OCI-LY1 (cell line): ENCODE measurements at regions not wholly inside any gene's neighbourhood (a gene's known extent, or its start where the extent isn't known, plus 50 kb on each side); places are given as distances from the start of the nearest gene placed in this dataset.

ENCODE experiments used
- H2AFZ ChIP-seq: fragments of 200-600 bp; sonication (generic), shearing (Covaris generic); 2 replicates; pipeline ENCODE4 v1.6.0; 2014; ENCODE audit warnings: antibody characterized with exemption, mild to moderate bottlenecking, low read length
- H3F3A ChIP-seq: fragments of 200-600 bp; sonication (generic), shearing (Covaris generic); 2 replicates; pipeline ENCODE4 v1.6.0; 2014; ENCODE audit warnings: mild to moderate bottlenecking, antibody characterized with exemption, low read length, moderate library complexity; ENCODE audit not compliant: insufficient read depth
- H3K27ac ChIP-seq: fragments of 200-600 bp; sonication (generic); 2 replicates; pipeline ENCODE4 v1.5.1; 2014; ENCODE audit warnings: low read length, mixed run types, mild to moderate bottlenecking, low read depth; ENCODE audit not compliant: poor library complexity, severe bottlenecking
- H3K27me3 ChIP-seq: fragments of 200-600 bp; sonication (generic); 2 replicates; pipeline ENCODE4 v1.6.0; 2014; ENCODE audit warnings: antibody characterized with exemption, mild to moderate bottlenecking, low read length, moderate library complexity; ENCODE audit not compliant: insufficient read depth
- H3K36me3 ChIP-seq: fragments of 200-600 bp; sonication (generic); 2 replicates; pipeline ENCODE4 v1.6.1; 2014; ENCODE audit warnings: mild to moderate bottlenecking, antibody characterized with exemption, low read length, moderate library complexity, mixed read lengths; ENCODE audit not compliant: insufficient read depth
- H3K4me1 ChIP-seq: fragments of 200-600 bp; sonication (generic); 2 replicates; pipeline ENCODE4 v1.5.1; 2014; ENCODE audit warnings: mild to moderate bottlenecking, low read length, moderate library complexity; ENCODE audit not compliant: insufficient read depth, severe bottlenecking
- H3K4me2 ChIP-seq: fragments of 200-600 bp; sonication (generic), shearing (Covaris generic); 2 replicates; pipeline ENCODE4 v1.6.1; 2014; ENCODE audit warnings: low read length
- H3K4me3 ChIP-seq: fragments of 200-600 bp; sonication (generic); 2 replicates; pipeline ENCODE4 v1.5.1; 2014; ENCODE audit warnings: low read length, low read depth, mild to moderate bottlenecking, mixed read lengths; ENCODE audit not compliant: poor library complexity, severe bottlenecking
- H3K79me2 ChIP-seq: fragments of 200-600 bp; shearing (Covaris generic); 2 replicates; pipeline ENCODE4 v1.6.1; 2016; ENCODE audit warnings: mixed run types, low read length, mixed read lengths; ENCODE audit not compliant: insufficient read depth
- H3K9ac ChIP-seq: fragments of 200-600 bp; sonication (generic), shearing (Covaris generic); 2 replicates; pipeline ENCODE4 v1.6.1; 2014; ENCODE audit warnings: mild to moderate bottlenecking, low read length, mixed read lengths
- H3K9me2 ChIP-seq: fragments of 200-600 bp; sonication (generic), shearing (Covaris generic); 2 replicates; pipeline ENCODE4 v1.6.1; 2014; ENCODE audit warnings: low read depth, mild to moderate bottlenecking, low read length, mixed read lengths
- H3K9me3 ChIP-seq: fragments of 200-600 bp; shearing (Covaris generic); 2 replicates; pipeline ENCODE4 v1.6.1; 2014; ENCODE audit warnings: low read length, mixed read lengths
- H4K20me1 ChIP-seq: fragments of 200-600 bp; sonication (generic), shearing (Covaris generic); 2 replicates; pipeline ENCODE4 v1.6.0; 2016; ENCODE audit warnings: mild to moderate bottlenecking, low read length; ENCODE audit not compliant: insufficient read depth
- CTCF ChIP-seq: fragments of 200-600 bp; sonication (generic), shearing (Covaris generic); IDR thresholded peaks from 2 replicates; pipeline ENCODE4 v1.5.1; 2017; ENCODE audit warnings: mild to moderate bottlenecking, antibody characterized with exemption, low read length, moderate library complexity, mixed read lengths
- EZH2 ChIP-seq: fragments of 200-600 bp; sonication (generic), shearing (Covaris generic); IDR thresholded peaks from 2 replicates; pipeline ENCODE4 v1.8.0; 2017; ENCODE audit warnings: borderline replicate concordance, mixed run types, mild to moderate bottlenecking, antibody characterized with exemption, low read length, moderate library complexity, mixed read lengths

DNA sequence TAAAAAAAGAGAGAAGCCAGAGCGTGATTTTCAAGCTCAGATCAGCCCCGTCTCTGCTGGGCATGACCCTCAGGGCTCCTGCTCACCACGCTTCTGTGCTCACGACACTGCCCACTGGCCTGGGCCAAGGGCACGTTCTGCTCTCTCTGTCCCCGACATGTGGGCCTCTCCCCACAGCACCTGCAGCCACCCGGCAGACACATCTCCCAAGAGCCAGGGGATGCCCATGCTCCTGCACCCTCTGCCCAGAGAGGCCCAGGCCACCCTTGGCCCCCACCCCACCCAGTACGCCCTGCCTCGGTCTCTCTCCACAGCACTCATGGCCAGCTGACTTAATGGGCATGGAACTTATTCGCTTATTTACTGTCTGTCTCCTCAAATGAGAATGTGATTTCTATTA lies 175.4 kb upstream of the RNF32 start:
- Histone ChIP-seq H3K36me3 (no peaks in the 10 kb centered on the region), H3K9ac (no peak overlapping the region), H3K27ac (no peak overlapping the region), H3K9me3 (no peaks in the 10 kb centered on the region), H2AFZ (no peak overlapping the region), H4K20me1 (no peaks in the 10 kb centered on the region), H3K9me2 (no peaks in the 10 kb centered on the region), H3K4me2 (no peak overlapping the region), H3K27me3 (peaks cover 6% of the 10 kb centered on the region; the same call in 1 of the 2 replicates), H3K4me1 (no peaks in the 10 kb centered on the region), H3K79me2 (no peaks in the 10 kb centered on the region), H3K4me3 (no peak overlapping the region), H3F3A (no peaks in the 10 kb centered on the region)
- no peak for TF ChIP-seq CTCF
- TF ChIP-seq EZH2: no peak

GRCh38 chr7:156464339-156464738 lies 176.2 kb upstream of the RNF32 start:
- Histone ChIP-seq H3K27ac (no peak overlapping the region), H3K4me3 (no peak overlapping the region), H3K4me2 (no peak overlapping the region), H3K9me3 (no peaks in the 10 kb centered on the region), H3K4me1 (no peaks in the 10 kb centered on the region), H3K9me2 (no peaks in the 10 kb centered on the region), H3K36me3 (no peaks in the 10 kb centered on the region), H3F3A (no peaks in the 10 kb centered on the region), H3K79me2 (no peaks in the 10 kb centered on the region), H3K9ac (no peak overlapping the region), H4K20me1 (no peaks in the 10 kb centered on the region), H2AFZ (no peak overlapping the region), H3K27me3 (peaks cover 6% of the 10 kb centered on the region; the same call in 1 of the 2 replicates)
- TF ChIP-seq CTCF: no peak
- no peak for TF ChIP-seq EZH2

- H3K36me3 ChIP-seq: no peaks in the 10 kb centered on the region
- no peaks in the 10 kb centered on the region for H3K4me1 ChIP-seq
- H3K4me2 ChIP-seq: no peak overlapping the region
- H3K4me3 ChIP-seq: no peak overlapping the region
- H3K9me3 ChIP-seq: no peaks in the 10 kb centered on the region
- no peak overlapping the region for H3K9ac ChIP-seq
- no peak overlapping the region for H3K27ac ChIP-seq
- TF ChIP-seq CTCF (no peak), EZH2 (no peak)
- H3K79me2 ChIP-seq: no peaks in the 10 kb centered on the region
- no peaks in the 10 kb centered on the region for H3K9me2 ChIP-seq
- H4K20me1 ChIP-seq: no peaks in the 10 kb centered on the region
- H2AFZ ChIP-seq: no peak overlapping the region
- peaks cover 6% of the 10 kb centered on the region; the same call in 1 of the 2 replicates for H3K27me3 ChIP-seq
- H3F3A ChIP-seq: no peaks in the 10 kb centered on the region
These were observed 177.3 kb upstream of the RNF32 start for GRCh38 chr7:156463280-156463679.
